ENCODE measurements at regions not wholly inside any gene's neighbourhood (a gene's known extent, or its start where the extent isn't known, plus 50 kb on each side); places are given as distances from the start of the nearest gene placed in this dataset.

DNA sequence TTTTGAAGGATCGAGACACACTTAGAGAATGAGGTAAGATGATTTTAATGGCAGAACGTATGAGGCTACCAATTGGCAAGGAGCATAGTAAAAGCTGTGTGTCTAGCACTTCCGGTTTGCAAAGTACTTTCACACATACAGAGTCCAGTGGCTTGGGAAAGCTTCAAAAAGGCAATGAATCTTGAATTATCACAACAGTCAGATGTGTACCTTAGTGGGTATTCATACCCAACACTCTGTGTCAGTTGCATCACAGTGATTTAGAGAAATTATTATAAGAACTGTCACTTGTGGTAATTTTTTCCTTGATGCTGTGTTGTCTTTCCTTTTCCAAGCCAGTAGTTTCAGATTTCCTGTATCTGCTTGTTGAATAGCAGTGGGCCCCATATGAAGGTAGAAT, 424.1 kb downstream of the PCNX1 start:
- H3K27me3 ChIP-seq (ENCODE audit: insufficient read depth, low read depth, low read length) = no peaks in the 10 kb centered on the region
- no peak overlapping the region for H3K27ac ChIP-seq (ENCODE audit: low read length)
- H3K4me2 ChIP-seq (ENCODE audit: low read length) = no peak overlapping the region
- no peaks in the 10 kb centered on the region for H4K20me1 ChIP-seq (ENCODE audit: insufficient read depth)
- H3K4me3 ChIP-seq (ENCODE audit: low read length) = no peak overlapping the region
- H3K36me3 ChIP-seq (ENCODE audit: insufficient read depth, low read length) = no peaks in the 10 kb centered on the region
- TF ChIP-seq EZH2 (IDR thresholded peaks at IDR 0.05; ENCODE audit: borderline replicate concordance, insufficient read depth, low read length, poor library complexity, severe bottlenecking) (no peak), RAD21 (conservative IDR thresholded peaks at IDR 0.05) (no peak), MXI1 (conservative IDR thresholded peaks at IDR 0.05; ENCODE audit: poor library complexity, severe bottlenecking) (no peak), POLR2AphosphoS5 (IDR thresholded peaks at IDR 0.05) (no peak), TAF1 (IDR thresholded peaks at IDR 0.05; ENCODE audit: low read depth) (no peak), EP300 (conservative IDR thresholded peaks at IDR 0.05; ENCODE audit: poor library complexity, severe bottlenecking) (no peak), SMC3 (conservative IDR thresholded peaks at IDR 0.05; ENCODE audit: poor library complexity) (no peak)
- TF ChIP-seq, protein P1, sequence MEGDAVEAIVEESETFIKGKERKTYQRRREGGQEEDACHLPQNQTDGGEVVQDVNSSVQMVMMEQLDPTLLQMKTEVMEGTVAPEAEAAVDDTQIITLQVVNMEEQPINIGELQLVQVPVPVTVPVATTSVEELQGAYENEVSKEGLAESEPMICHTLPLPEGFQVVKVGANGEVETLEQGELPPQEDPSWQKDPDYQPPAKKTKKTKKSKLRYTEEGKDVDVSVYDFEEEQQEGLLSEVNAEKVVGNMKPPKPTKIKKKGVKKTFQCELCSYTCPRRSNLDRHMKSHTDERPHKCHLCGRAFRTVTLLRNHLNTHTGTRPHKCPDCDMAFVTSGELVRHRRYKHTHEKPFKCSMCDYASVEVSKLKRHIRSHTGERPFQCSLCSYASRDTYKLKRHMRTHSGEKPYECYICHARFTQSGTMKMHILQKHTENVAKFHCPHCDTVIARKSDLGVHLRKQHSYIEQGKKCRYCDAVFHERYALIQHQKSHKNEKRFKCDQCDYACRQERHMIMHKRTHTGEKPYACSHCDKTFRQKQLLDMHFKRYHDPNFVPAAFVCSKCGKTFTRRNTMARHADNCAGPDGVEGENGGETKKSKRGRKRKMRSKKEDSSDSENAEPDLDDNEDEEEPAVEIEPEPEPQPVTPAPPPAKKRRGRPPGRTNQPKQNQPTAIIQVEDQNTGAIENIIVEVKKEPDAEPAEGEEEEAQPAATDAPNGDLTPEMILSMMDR (IDR thresholded peaks at IDR 0.05; ENCODE audit: poor library complexity, severe bottlenecking) = no peak
- TF ChIP-seq, protein P2, sequence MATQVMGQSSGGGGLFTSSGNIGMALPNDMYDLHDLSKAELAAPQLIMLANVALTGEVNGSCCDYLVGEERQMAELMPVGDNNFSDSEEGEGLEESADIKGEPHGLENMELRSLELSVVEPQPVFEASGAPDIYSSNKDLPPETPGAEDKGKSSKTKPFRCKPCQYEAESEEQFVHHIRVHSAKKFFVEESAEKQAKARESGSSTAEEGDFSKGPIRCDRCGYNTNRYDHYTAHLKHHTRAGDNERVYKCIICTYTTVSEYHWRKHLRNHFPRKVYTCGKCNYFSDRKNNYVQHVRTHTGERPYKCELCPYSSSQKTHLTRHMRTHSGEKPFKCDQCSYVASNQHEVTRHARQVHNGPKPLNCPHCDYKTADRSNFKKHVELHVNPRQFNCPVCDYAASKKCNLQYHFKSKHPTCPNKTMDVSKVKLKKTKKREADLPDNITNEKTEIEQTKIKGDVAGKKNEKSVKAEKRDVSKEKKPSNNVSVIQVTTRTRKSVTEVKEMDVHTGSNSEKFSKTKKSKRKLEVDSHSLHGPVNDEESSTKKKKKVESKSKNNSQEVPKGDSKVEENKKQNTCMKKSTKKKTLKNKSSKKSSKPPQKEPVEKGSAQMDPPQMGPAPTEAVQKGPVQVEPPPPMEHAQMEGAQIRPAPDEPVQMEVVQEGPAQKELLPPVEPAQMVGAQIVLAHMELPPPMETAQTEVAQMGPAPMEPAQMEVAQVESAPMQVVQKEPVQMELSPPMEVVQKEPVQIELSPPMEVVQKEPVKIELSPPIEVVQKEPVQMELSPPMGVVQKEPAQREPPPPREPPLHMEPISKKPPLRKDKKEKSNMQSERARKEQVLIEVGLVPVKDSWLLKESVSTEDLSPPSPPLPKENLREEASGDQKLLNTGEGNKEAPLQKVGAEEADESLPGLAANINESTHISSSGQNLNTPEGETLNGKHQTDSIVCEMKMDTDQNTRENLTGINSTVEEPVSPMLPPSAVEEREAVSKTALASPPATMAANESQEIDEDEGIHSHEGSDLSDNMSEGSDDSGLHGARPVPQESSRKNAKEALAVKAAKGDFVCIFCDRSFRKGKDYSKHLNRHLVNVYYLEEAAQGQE (IDR thresholded peaks at IDR 0.05; ENCODE audit: borderline replicate concordance) = no peak
- H2AFZ ChIP-seq (ENCODE audit: low read depth, low read length) = no peak overlapping the region
- no peaks in the 10 kb centered on the region for H3K9me2 ChIP-seq (ENCODE audit: insufficient read depth, low read length)
- H3K79me2 ChIP-seq (replicated peaks; ENCODE audit: insufficient read depth, low read length) = peaks cover 5% of the 10 kb centered on the region
- no peaks in the 10 kb centered on the region for H3K9me3 ChIP-seq (ENCODE audit: low read length)
- no peak overlapping the region for H3K9ac ChIP-seq (ENCODE audit: low read length)
- no peaks in the 10 kb centered on the region for H3F3A ChIP-seq (ENCODE audit: insufficient read depth, low read length, poor library complexity, severe bottlenecking)

DNA sequence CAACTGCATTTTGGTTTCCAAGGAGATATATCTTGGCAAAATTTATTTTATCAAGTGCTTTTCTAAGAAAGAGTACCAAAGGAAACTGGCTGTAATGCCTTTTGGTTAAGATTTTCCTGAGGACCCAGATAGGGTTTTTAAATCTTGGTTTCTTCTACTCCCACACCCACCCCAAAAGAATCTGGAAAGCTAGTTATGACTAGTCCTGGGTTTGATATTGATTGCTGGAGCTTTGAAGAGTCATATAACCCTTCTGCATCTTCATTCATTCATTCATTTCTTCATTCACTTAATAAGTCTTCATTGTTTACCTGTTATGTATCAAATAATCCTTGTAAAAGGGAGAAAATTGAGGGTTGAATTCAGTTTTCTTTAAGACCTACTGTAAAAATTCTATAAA, 425.2 kb downstream of the PCNX1 start:
- Histone ChIP-seq H3K9me2 (ENCODE audit: insufficient read depth, low read length) (no peaks in the 10 kb centered on the region), H4K20me1 (ENCODE audit: insufficient read depth) (no peaks in the 10 kb centered on the region)

More for the DNA sequence above, 425.2 kb downstream of the PCNX1 start:
- TF ChIP-seq, protein P1 (IDR thresholded peaks at IDR 0.05; ENCODE audit: poor library complexity, severe bottlenecking) = no peak
- peaks cover 5% of the 10 kb centered on the region for H3K79me2 ChIP-seq (replicated peaks; ENCODE audit: insufficient read depth, low read length)
- H3K4me3 ChIP-seq (ENCODE audit: low read length) = no peak overlapping the region
- H3K9me3 ChIP-seq (ENCODE audit: low read length) = no peaks in the 10 kb centered on the region
- H3F3A ChIP-seq (ENCODE audit: insufficient read depth, low read length, poor library complexity, severe bottlenecking) = no peaks in the 10 kb centered on the region
- H3K36me3 ChIP-seq (ENCODE audit: insufficient read depth, low read length) = no peaks in the 10 kb centered on the region
- H3K27me3 ChIP-seq (ENCODE audit: insufficient read depth, low read depth, low read length) = no peaks in the 10 kb centered on the region
- no peak overlapping the region for H2AFZ ChIP-seq (ENCODE audit: low read depth, low read length)
- H3K9ac ChIP-seq (ENCODE audit: low read length) = no peak overlapping the region
- no peak overlapping the region for H3K4me2 ChIP-seq (ENCODE audit: low read length)
- no peak overlapping the region for H3K27ac ChIP-seq (ENCODE audit: low read length)
